GM21737 (cell line): ENCODE measurements at regions not wholly inside any gene's neighbourhood (a gene's known extent, or its start where the extent isn't known, plus 50 kb on each side); places are given as distances from the start of the nearest gene placed in this dataset.
"Not testable (repeated sequence)": the region's sequence is repeated elsewhere in the genome, so short reads cannot be mapped to it uniquely, and the experiment has no call there.

Source experiments
- ATAC-seq: cut with Tn5 transposase; IDR thresholded peaks from one replicate; pipeline ENCODE4 v1.9.1; 2021; ENCODE audit warnings: mild to moderate bottlenecking, moderate library complexity; ENCODE audit not compliant: unreplicated experiment

- no peak for ATAC-seq
Observed at GRCh38 chr4:13981499-13981898, 354.0 kb upstream of the BOD1L1 start.

- ATAC-seq = no peak
Observed at GRCh38 chr4:13982010-13982409, 354.5 kb upstream of the BOD1L1 start.

GRCh38 chr4:13983189-13983790, 355.8 kb upstream of the BOD1L1 start:
- no peak for ATAC-seq

- no peak for ATAC-seq
Observed at GRCh38 chr4:13984991-13985800, 357.7 kb upstream of the BOD1L1 start.

- no peak for ATAC-seq
Observed at GRCh38 chr4:13985837-13986236, 358.3 kb upstream of the BOD1L1 start.

GRCh38 chr4:13986548-13986947, 359.0 kb upstream of the BOD1L1 start:
- ATAC-seq = no peak

- no peak for ATAC-seq
Observed at GRCh38 chr4:13988353-13989305, 361.1 kb upstream of the BOD1L1 start.

GRCh38 chr4:13989501-13989900, 362.0 kb upstream of the BOD1L1 start:
- no peak for ATAC-seq

- no peak for ATAC-seq
Observed at GRCh38 chr4:13990596-13991589, 363.4 kb upstream of the BOD1L1 start.

GRCh38 chr4:13992041-13992440, 364.5 kb upstream of the BOD1L1 start:
- no peak for ATAC-seq

- ATAC-seq = no peak
Observed at GRCh38 chr4:13992975-13993520, 365.5 kb upstream of the BOD1L1 start.

GRCh38 chr4:13994016-13994415, 366.5 kb upstream of the BOD1L1 start:
- ATAC-seq = no peak

GRCh38 chr4:13998850-13999445, 371.4 kb upstream of the BOD1L1 start:
- ATAC-seq = no peak

GRCh38 chr4:14000091-14000814, 372.7 kb upstream of the BOD1L1 start:
- no peak for ATAC-seq

GRCh38 chr4:14002331-14002730, 374.8 kb upstream of the BOD1L1 start:
- not testable (repeated sequence) for ATAC-seq

GRCh38 chr4:14008494-14008893, 381.0 kb upstream of the BOD1L1 start:
- ATAC-seq = no peak

- ATAC-seq = no peak
Observed at GRCh38 chr4:14018191-14018853, 390.8 kb upstream of the BOD1L1 start.

GRCh38 chr4:14022456-14022855, 394.9 kb upstream of the BOD1L1 start:
- ATAC-seq = no peak
